HG02870 (cell line): ENCODE measurements at regions not wholly inside any gene's neighbourhood (a gene's known extent, or its start where the extent isn't known, plus 50 kb on each side); places are given as distances from the start of the nearest gene placed in this dataset.

Source experiments
- ATAC-seq: cut with Tn5 transposase; IDR thresholded peaks from one replicate; pipeline ENCODE4 v1.9.1; 2021; ENCODE audit warnings: mild to moderate bottlenecking, moderate library complexity; ENCODE audit not compliant: unreplicated experiment

DNA sequence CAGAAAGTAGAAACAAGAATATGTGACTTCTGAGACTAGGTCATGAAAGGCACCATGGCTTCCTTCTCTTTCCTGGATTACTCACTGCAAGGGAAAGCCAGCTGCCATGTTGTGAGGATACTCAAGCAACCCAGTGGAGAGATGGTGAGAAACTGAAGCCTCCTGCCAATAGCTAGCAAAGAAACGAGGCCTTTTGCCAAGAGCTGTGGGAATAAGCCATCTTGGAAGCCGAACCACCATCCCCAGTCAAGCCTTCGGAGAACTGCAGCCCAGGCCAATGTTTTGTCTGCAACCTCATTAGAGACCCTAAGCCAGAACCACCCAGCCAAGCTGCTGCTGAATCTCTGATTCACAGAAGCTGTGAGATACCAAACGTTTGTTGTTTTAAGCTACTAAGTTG, 104.7 kb upstream of the CRHR1 start:
- ATAC-seq = no peak

DNA sequence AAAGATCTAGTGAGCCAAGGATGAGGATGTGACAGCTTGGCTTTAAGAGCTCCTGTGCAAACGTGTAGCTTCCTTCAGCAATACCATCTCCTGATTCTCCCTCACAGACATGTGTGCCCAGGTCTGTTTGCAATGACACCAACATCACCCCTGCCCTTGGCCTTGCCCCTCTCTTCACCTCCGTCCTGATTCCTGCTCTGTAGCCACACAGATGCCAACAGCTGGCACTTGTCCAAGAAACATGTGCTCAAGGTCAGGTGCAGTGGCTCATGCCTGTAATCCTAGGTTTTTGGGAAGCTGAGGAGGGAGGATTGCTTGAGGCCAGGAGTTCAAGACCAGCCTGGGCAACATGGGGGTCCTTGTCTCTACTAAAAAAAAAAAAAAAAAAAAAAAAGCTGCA, 103.8 kb upstream of the CRHR1 start:
- ATAC-seq = no peak

DNA sequence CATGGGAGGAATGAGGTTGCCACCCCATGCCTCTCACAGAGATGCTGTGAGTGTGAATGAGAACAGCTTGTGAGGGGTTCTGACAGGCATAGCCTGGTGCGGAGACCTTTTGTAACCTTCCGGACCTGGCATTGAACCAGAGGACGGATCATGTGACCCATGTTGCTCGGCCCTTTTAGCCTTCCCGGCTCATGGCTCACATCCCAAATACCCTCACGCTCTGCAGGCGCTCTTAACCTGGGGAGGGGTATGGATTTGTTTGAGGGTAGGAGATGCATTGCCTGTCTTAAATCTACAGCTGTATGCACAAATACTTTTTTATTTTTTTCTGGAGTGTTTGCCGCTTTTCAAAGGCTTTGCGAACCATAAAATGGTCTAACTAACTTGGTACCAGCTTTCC, 102.4 kb upstream of the CRHR1 start:
- ATAC-seq = no peak

DNA sequence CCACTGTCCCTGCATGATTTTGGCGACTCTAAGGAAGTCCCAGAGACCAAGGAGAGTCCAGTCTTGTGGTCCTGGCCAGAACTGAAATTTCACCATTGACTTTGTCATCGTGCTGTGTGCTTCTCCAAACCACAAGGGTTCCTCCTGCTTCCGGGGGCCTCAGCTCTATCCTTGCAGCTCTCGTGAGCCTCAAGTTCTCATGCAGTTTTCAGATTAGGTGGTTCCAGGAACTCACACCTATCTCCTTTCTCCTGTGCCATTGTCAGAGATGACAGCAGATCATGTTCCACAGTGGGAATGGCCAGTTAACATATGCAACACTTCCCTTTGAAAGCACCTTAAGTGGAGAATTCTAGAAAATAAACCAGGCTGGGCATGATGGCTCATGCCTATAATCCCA, 97.9 kb upstream of the CRHR1 start:
- no peak for ATAC-seq

DNA sequence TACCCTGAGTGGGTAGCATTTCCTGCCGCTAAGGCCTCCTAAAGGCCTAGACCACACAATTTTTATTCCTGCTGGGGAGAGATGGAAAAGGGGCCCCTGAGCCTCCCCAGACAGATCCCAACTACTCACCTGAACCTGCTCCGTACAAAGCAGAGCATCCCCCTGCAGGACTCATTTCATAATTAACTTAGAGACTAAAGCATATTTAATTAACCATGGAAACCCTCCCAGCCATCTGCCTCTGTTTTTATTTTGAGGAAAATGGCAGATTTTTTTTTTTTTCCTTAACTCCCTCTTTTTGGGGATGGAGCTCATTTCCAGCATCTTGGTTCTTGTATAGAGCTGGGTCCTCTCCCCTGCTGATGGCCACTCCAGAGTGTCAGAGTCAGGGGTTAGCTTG, 96.5 kb upstream of the CRHR1 start:
- no peak for ATAC-seq

DNA sequence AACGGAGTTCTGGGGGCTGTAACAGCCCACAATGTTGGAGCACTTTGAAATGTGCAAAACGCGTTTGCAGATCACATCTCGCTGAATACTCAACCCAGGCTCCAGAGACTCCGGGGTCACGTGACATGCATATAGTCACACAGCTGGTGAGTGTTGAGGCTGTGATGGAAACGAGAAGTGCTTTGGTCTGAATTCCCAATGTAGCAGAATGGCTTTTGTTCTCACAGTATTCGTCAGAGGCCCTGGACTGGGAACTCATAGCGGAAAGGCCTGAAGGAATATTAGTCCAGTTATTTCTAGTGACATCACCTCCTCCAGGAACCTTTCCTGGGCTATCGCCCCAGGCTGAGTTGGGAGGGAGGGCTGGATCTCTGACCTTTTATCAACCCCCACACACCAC, 95.8 kb upstream of the CRHR1 start:
- ATAC-seq = no peak

DNA sequence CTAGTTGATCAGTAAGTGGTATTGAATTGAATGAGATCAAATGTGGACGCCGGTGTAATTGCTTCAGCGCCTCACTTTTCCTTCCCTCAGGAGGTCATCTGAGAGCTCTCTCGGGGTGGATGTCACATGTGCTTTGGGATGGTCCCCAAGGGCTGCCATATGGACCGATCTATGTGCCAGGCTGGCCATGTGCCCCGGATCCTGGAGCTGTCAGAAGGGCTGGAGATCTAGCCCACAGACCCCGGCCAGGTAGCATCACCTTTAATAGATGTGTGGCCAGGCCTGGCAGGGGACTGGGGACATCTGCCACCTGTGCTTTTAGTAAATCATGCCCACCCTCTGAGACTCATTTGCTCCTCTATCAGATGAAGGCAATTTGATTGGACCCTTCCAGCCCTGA, 95.3 kb upstream of the CRHR1 start:
- no peak for ATAC-seq

DNA sequence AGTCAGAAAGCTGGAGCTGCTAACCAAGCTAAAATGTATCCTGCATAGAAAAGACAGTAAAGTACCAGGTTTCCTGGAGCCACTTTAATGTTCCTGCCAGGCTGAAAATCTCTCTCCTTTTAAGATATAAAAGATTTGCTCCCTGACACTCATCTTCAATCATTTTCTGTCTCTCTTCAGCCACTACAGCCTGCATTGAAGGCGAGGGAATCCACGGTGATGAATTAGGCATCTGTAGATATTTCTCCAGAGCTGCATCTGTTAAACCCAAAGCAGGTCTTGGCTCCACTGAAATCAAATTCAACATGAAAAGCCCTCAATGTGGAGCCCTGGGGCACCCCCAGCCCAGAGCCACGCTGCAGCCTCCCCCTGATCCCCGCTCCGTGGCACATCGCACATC, 94.7 kb upstream of the CRHR1 start:
- ATAC-seq = no peak

DNA sequence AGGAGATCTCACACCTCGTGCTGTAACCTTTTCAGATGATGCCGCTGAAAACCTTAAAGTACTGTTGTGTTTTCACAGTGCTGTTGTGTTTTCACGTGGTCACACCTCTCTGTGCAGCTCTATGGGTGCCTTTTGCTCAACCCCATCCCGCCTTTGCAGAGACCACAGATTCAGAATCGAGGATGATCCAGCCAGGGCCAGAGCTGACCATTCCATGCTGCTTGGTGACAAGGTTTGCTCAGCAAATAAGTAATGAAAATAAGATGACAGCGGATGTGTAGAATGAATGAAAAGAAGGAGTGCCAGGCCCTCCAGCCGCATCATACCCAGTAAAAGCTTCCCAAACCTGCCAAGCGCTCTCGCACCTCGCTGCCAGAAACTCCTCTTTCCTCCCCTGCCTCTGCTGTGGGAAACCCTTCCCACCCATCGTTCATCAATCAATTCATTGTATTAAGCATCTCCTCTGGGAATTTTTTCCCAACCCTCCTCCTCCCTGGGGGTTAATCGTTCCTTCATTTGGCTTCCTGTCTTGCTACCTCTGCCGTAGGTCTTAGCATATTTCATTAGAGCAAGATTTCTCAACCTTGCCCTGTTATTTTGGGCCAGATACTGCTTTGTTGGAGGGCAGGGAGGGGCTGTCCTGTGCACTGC, 93.4 kb upstream of the CRHR1 start:
- ATAC-seq = no peak

DNA sequence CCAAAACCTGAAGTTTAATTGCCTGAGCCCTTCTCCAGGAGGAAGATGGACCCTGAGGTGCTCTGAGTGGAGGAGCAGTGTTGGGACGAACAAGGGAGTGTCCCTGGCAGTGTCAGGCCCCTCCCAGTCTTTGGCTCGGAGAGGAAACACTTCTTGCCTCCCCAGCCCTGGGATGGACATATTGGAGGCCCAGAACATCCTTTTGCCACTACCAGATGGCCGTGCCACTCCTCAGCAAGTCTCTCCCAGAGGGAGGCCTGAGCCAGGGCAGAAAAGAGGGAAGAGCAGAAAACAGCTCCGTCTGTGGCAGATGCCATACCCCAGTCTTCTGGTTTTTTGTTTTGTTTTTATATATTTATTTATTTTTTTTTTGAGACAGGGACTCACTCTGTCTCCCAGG, 91.5 kb upstream of the CRHR1 start:
- ATAC-seq = no peak

DNA sequence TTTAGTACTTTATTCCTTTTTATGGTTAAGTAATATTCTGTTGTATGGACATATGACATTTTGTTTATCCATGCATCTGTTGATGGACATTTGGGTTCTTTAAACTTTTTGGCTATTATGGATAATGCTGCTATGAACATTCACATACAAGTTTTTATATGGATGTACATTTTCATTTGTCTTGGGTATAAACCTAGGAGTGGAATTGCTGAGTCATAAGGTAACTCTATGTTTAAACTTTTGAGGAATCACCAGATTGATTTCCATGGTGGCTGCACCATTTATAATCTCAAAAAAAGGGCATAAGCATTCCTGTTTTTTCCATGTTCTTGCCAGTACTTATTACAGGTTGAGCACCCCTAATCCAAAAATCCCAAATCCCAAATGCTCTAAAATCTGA, 90.3 kb upstream of the CRHR1 start:
- ATAC-seq = no peak

DNA sequence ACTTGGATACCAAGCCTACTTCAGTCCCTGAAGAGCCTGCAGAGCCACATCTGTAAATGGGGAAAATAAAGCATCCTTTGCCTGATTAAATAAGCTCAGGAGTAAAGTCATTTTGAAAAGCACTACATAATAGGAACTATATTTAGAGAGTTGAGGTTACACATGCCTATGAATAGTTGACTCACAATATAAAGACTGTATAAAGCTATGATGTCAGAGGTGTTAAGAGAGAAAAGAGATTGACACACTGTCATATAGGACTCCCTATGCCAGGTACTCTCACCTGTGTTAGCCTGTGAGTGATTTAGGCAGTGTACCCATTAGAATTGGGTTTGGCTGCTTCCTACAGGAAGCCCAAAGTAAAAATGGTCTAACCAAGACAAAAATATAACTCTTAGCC, 87.7 kb upstream of the CRHR1 start:
- no peak for ATAC-seq

DNA sequence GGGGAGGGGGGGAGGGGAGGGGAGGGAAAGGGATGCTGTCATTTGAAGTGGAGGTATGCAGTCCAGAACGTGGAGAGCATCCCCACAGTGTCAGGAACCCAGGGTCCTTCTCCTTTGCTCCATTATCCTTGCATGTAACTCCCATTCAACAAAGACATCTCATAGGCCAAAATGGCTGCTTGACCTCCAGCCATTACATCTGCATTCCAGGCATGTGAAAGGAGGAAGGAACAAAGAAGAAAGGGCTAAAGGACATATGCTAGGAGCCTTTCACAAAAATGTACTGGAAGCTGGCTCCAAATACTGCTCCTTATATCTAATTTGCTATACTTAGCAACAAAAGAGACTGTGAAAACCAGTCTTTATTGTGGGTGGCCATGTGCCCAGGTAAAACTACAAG, 87.0 kb upstream of the CRHR1 start:
- ATAC-seq = no peak

DNA sequence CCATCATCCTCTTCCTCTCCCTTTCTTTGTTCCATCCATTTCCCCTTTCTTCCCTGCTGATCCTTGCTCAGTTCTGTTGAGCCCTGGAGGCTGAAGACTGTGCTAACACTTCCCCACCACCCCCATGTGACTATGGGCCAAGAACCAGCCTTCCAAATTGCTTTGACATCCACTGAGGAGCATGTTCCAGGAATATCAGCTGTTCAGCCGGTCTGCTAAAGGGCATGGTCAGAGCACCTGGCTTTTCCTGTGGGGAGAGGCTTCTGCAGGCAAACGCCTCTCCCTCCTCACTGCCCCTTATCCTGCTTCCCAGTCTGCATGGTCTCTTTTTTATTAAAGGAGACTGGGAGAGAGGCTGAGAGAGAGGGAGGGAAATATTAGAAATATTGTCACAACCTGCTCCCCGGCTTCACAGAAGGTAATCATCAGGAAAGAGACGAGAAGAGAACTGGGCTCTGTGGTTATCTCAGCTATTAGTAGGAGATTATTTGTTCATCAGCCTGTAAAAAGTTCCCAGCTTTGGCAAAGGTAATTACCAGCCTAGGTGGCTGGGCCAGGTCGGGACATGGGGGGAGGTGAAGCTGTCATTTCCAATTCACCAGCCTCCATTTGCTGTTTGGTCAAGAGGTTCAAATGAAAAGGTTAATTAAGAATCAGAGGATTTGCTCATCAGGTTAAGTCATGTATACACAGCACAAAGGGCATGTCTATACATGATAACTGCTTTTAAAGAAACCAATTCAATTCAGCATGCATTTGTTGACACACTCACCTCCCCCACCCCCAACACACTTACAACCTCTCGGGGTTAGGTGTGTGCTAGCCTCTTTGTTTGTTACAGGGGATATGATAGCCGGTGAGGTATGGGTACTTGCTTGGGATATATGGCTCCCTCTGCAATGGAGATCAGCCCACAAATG, 83.7 kb upstream of the CRHR1 start:
- no peak for ATAC-seq

DNA sequence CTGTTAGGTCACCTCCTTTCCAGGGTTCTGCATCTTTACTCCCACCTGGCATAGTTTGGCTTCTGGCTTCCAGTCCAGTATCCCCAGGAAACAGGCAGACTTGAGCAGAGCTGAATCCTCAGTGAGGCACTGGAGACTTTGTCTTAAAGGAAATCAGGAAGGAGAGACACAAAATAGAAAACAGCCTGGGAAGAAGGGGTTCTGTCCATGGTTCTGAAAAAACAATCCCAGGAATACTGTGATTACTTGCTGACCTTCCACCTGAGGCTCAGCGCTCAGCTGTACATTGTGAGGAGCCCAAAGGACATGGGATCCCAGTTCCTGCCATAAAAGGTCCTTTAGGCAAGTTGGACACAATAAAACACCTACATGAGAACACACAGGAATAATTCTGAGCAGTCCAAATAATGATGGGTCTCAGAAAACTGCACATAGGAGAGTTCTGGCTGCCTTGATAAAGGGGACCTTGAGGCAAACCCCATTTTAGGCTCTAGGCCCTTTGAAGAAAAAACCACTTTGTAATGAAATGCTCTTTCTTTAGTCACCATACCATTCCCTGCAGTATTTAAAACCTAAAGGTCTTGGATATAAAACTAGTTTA, 81.4 kb upstream of the CRHR1 start:
- ATAC-seq = no peak

DNA sequence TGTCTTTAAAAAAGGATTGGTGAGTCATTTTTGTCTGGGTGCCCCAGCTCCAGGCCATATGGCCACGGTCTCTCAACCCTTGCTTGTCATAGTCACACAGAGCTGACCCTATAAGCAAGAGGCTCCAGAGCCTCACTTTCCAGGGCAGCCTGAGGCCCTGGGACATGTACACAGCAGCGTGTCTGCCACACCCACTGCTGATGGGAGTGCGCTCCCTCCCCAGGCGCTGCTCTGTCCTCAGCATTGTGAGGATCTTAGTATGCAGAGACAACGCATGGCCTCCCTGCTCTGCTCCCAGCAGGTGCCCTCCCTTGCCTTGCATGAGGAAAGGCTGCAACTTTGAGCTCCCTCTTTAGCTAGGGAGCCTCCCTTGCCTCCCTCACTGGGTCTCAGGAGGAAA, 80.8 kb upstream of the CRHR1 start:
- ATAC-seq = no peak

DNA sequence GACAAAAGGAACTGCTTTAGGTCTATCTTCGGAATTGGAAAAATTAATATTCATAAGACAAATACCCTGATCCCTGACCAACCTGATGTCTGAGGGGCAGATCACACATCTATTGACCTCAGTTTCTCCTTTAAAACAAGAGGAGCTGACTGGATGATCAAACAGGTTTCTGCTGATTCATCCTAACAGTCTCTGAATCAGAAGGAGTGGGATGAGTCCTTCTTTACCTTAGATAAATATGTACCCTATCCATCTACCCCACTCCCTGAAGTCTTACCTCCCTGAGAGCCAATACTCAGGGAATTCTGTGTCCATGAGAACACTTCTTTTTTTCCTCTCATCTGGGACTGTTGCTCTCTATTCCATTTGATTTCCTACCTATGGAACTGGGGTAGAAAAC, 80.3 kb upstream of the CRHR1 start:
- no peak for ATAC-seq

DNA sequence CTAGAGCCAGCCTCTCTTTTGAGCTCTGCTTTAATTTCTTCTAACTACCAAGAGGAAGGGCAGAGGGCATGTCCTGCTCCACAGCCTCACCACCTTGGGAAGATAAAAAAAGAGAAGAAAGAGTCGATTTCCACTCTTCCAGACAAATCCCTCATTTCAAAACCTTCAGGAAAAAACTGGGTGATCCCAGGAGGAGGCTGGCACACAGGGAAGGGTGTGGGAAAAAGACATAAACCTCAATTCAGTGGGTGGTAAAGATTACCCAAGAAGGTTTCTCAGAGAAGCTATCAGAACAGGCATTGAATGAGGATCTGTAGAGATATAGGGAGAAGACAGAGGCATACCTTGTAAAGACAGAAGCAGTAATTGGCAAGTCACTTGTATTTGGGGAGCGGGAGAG, 79.9 kb upstream of the CRHR1 start:
- no peak for ATAC-seq

DNA sequence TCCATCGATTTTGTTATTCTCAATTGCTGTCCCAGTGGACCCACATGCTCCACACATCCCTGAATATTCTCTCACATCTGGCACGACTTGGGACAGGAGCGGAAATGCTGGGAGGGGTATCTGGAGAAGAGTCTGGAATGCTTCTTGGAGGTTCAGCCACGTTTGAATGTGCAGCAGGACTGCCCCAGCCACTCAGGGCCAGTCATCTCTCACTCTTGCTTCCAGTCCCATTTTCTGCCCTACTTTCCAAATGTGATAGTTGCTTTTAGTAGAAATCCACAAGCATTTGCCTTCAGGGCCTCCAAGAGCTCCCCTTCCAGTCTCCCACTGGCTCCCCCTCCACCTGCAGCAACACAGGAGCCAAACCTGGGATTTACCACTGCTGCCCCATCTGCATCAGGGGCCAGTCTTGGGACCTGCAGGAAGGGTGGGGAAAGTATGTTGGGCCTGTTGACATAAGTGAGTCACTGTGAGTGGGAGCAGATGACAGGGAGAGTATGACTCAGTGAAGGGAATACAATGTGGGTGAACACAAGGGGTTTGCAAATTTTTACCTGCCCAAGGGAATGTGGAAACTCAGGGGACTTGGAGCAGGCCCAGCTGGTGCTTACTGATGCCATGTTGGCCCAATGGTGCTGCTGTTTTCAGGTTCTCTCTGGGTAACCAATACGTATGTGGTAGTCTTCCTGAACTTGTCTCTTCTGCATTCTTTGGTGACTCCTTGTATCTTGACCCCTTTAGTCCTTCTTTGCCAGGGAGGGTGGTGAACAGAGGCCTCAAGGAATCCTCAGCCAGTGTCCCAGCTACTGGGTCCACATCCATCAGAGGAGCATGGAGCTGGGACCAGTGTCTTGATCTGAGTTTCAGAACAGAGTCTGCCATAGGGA, 78.8 kb upstream of the CRHR1 start:
- no peak for ATAC-seq

DNA sequence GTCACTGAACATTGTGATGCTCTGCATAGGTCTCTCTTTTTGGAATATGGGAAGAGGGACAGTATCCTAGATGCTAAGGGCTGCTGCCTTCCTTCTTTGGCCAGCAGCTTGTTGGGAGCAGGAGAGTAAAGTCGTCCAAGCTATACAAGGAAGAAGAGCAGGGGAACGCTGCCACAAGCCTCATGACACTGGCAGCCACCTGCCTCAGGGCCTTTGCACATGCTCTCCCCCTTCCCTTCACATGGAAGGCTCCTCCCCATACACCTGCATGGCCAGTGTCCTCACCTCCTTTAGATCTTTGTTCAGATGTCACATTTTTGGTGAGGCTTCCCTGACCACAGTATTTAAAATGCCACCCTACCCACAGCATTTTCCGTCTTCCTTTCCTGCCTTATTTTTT, 78.1 kb upstream of the CRHR1 start:
- ATAC-seq = no peak

DNA sequence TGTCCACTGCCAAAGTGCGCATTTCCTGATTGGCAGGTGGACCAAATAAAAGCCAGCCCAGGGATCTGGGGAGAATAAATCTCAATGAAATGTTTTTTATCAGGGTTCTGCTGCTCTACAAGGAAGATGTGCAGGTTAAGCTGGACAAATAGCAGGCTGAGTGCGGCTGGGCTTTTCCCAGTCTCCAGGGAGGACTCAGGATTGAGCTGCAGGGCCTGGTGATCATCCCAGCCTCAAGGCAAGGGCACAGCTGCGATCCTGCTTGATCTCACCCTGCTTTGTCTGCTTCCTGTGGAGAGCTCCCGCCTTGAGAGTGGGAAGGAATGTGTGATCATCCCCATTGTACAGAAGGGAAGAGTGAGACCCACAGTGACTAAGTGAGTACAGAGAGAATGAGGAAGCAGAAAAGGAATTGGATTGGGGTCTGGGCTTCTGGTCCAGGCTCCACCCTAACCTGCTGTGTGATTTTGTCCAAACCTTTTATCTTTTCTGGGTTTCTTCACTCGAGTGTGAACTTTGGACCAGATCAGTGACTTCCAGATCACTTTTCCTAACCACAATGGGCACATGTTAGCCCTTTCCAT, 75.3 kb upstream of the CRHR1 start:
- no peak for ATAC-seq
